Lower leg skin (tissue), 4 donors: ENCODE measurements at regions not wholly inside any gene's neighbourhood (a gene's known extent, or its start where the extent isn't known, plus 50 kb on each side); places are given as distances from the start of the nearest gene placed in this dataset.

Experiments used
- DNase-seq, 2 donors: peaks; one replicate each; pipeline ENCODE4 v3.0.0-alpha.2; 2019; ENCODE audit warnings: low spot score in 2 of 2
- H3K4me3 ChIP-seq: fragments of 200-600 bp; sonication (generic); 2 replicates; pipeline ENCODE4 v1.5.1; 2017; ENCODE audit warnings: mild to moderate bottlenecking, low read depth; ENCODE audit not compliant: poor library complexity, severe bottlenecking
- CTCF ChIP-seq, 3 donors: fragments of 450-650 bp; IDR thresholded peaks; one replicate each; pipeline ENCODE4 v1.5.1; 2016; ENCODE audit warnings: antibody characterized with exemption in 3 of 3, mild to moderate bottlenecking in 3 of 3, moderate library complexity in 2 of 3
- POLR2A ChIP-seq, 2 donors: fragments of 450-650 bp; IDR thresholded peaks; one replicate each; pipeline ENCODE4 v1.6.1; 2016 to 2017; ENCODE audit warnings: antibody characterized with exemption in 2 of 2, mild to moderate bottlenecking in 1 of 2, moderate library complexity in 1 of 2
- WGBS, 2 donors: methylation state at CpG; one replicate each; pipeline ENCODE4 v1.1.5; 2018; 5-methylcytosine and 5-hydroxymethylcytosine counted together
- intact Hi-C: fragments of 100-400 bp; cut with DNase I; formaldehyde crosslinking; loops from one replicate; pipeline ENCODE4 v1.15.0; 2023; ENCODE audit warnings: low total_unique reads

- intact Hi-C loops = no loop called here
- 72 to 83% methylated on average over 3 of the region's 3 CpGs for WGBS, 2 donors
- DNase-seq = no peak
- no peak overlapping the region for H3K4me3 ChIP-seq
- TF ChIP-seq POLR2A (IDR thresholded peaks at IDR 0.05) (no peak), CTCF (IDR thresholded peaks at IDR 0.05) (no peak)
These were observed 514.9 kb upstream of the DPPA4 start for GRCh38 chr3:109852283-109852682.

- DNase-seq = no peak
- no peak overlapping the region for H3K4me3 ChIP-seq
- intact Hi-C loops = no loop called here
- WGBS, 2 donors = 51 to 56% methylated on average over 2 of the region's 2 CpGs
- no peak for TF ChIP-seq POLR2A (IDR thresholded peaks at IDR 0.05)
- no peak for TF ChIP-seq CTCF (IDR thresholded peaks at IDR 0.05)
These were observed 515.9 kb upstream of the DPPA4 start for GRCh38 chr3:109853077-109853731.

GRCh38 chr3:109863701-109864100, 526.4 kb upstream of the DPPA4 start:
- WGBS, 2 donors = 94 to 97% methylated on average over 1 of the region's 1 CpG
- DNase-seq = no peak
- no peak for TF ChIP-seq POLR2A (IDR thresholded peaks at IDR 0.05)
- TF ChIP-seq CTCF (IDR thresholded peaks at IDR 0.05) = no peak
- no peak overlapping the region for H3K4me3 ChIP-seq
- intact Hi-C loops = no loop called here

DNA sequence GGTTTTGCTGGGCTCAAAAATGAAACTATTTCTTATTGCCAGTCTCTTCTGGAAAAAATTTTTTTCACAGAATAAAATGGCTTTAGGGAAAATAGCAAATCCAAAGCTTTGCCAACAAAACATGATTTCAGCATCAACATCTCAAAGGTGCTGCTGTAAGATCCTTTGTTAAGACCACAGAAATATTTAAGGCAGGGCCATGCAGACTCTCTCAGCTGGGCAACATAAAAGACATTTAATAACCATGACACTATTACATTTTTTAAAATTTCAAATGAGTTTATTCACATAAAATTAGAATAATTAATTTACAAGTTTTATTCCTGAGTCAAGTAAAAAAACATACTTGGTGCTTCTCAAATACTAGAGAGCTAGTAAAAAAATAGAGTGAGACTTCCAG, 527.1 kb upstream of the DPPA4 start:
- H3K4me3 ChIP-seq = no peak overlapping the region
- no peak for TF ChIP-seq POLR2A (IDR thresholded peaks at IDR 0.05)
- TF ChIP-seq CTCF (IDR thresholded peaks at IDR 0.05) = no peak
- DNase-seq = no peak
- intact Hi-C loops = no loop called here

DNA sequence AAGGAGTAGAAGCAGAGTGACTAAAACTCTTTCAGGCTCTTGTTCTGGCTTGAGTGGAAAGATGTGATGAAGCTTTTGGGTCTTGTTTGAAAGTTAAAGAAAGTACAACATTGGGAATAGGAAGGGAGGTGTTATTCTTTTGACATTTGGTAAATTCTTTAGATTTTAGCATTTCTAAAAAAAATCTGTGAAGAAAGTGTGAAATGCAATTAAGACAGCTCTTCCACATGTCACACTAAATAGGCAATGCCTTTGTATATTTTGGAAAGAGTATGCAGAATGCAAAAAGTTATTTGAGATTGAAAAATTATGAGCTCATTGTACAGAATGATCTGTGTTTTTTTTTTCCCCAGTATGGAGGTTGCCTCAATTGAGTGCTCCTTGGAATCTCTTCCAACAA, 532.2 kb upstream of the DPPA4 start:
- intact Hi-C loops = no loop called here
- no peak for TF ChIP-seq POLR2A (IDR thresholded peaks at IDR 0.05)
- no peak for TF ChIP-seq CTCF (IDR thresholded peaks at IDR 0.05)
- DNase-seq = no peak
- no peak overlapping the region for H3K4me3 ChIP-seq
